ENCODE measurements at regions not wholly inside any gene's neighbourhood (a gene's known extent, or its start where the extent isn't known, plus 50 kb on each side); places are given as distances from the start of the nearest gene placed in this dataset.

- no peak for TF ChIP-seq POLR2A (IDR thresholded peaks at IDR 0.05)
- no peak for TF ChIP-seq CTCF (IDR thresholded peaks at IDR 0.05)
Observed at GRCh38 chr4:149291463-149291862, 524.2 kb downstream of the IQCM start.
